ENCODE measurements at regions not wholly inside any gene's neighbourhood (a gene's known extent, or its start where the extent isn't known, plus 50 kb on each side); places are given as distances from the start of the nearest gene placed in this dataset.
"Not testable (repeated sequence)": the region's sequence is repeated elsewhere in the genome, so short reads cannot be mapped to it uniquely, and the experiment has no call there.

GRCh38 chr14:52154992-52155650 lies 86.3 kb upstream of the NID2 start:
- no peak overlapping the region for H3K4me3 ChIP-seq (ENCODE audit: low read length)
- DNase-seq (no peak), ATAC-seq (no peak)
- 86% methylated on average over 4 of the region's 4 CpGs for WGBS
- no peaks in the 10 kb centered on the region for H3K27me3 ChIP-seq (ENCODE audit: control insufficient read depth, insufficient read depth)
- H3K27ac ChIP-seq (ENCODE audit: low read length) = no peak overlapping the region
- no peaks in the 10 kb centered on the region for H3K4me1 ChIP-seq (ENCODE audit: control insufficient read depth, insufficient read depth, low read length)
- no peaks in the 10 kb centered on the region for H3K9me3 ChIP-seq (ENCODE audit: control insufficient read depth, low read length)
- intact Hi-C loops (cut with DNase I) = no loop called here

GRCh38 chr14:52153939-52154338 lies 85.1 kb upstream of the NID2 start:
- Histone ChIP-seq H3K9me3 (ENCODE audit: control insufficient read depth, low read length) (no peaks in the 10 kb centered on the region), H3K27me3 (ENCODE audit: control insufficient read depth, insufficient read depth) (no peaks in the 10 kb centered on the region), H3K27ac (ENCODE audit: low read length) (no peak overlapping the region), H3K4me1 (ENCODE audit: control insufficient read depth, insufficient read depth, low read length) (no peaks in the 10 kb centered on the region), H3K4me3 (ENCODE audit: low read length) (no peak overlapping the region)
- ATAC-seq = no peak
- no peak for DNase-seq
- intact Hi-C loops (cut with DNase I) = no loop called here
- WGBS = 29% methylated on average over 1 of the region's 1 CpG

GRCh38 chr14:52150162-52150561 lies 81.3 kb upstream of the NID2 start:
- Histone ChIP-seq H3K4me3 (ENCODE audit: low read length) (no peak overlapping the region), H3K27ac (ENCODE audit: low read length) (no peak overlapping the region), H3K9me3 (ENCODE audit: control insufficient read depth, low read length) (no peaks in the 10 kb centered on the region), H3K27me3 (ENCODE audit: control insufficient read depth, insufficient read depth) (no peaks in the 10 kb centered on the region), H3K4me1 (ENCODE audit: control insufficient read depth, insufficient read depth, low read length) (no peaks in the 10 kb centered on the region)
- DNase-seq (no peak), ATAC-seq (no peak)
- intact Hi-C loops (cut with DNase I) = no loop called here
- WGBS = 95% methylated on average over 2 of the region's 2 CpGs

GRCh38 chr14:52148371-52148770 lies 79.5 kb upstream of the NID2 start:
- Histone ChIP-seq H3K27ac (ENCODE audit: low read length) (no peak overlapping the region), H3K4me1 (ENCODE audit: control insufficient read depth, insufficient read depth, low read length) (no peaks in the 10 kb centered on the region), H3K27me3 (ENCODE audit: control insufficient read depth, insufficient read depth) (no peaks in the 10 kb centered on the region), H3K4me3 (ENCODE audit: low read length) (no peak overlapping the region), H3K9me3 (ENCODE audit: control insufficient read depth, low read length) (no peaks in the 10 kb centered on the region)
- ATAC-seq = no peak
- DNase-seq = no peak
- 66% methylated on average over 1 of the region's 1 CpG for WGBS
- intact Hi-C loops (cut with DNase I) = loop anchor here in 1 of 4 donors (5.0 kb wide), 1 partner anchor 231 kb away; no protein-coding TSS in a partner anchor

GRCh38 chr14:52146504-52146903 lies 77.6 kb upstream of the NID2 start:
- no peak overlapping the region for H3K4me3 ChIP-seq (ENCODE audit: low read length)
- no peak for DNase-seq
- H3K9me3 ChIP-seq (ENCODE audit: control insufficient read depth, low read length) = no peaks in the 10 kb centered on the region
- WGBS = 38% methylated on average over 2 of the region's 2 CpGs
- no peak for ATAC-seq
- H3K27me3 ChIP-seq (ENCODE audit: control insufficient read depth, insufficient read depth) = no peaks in the 10 kb centered on the region
- no peaks in the 10 kb centered on the region for H3K4me1 ChIP-seq (ENCODE audit: control insufficient read depth, insufficient read depth, low read length)
- intact Hi-C loops (cut with DNase I) = loop anchor here in 1 of 4 donors (5.0 kb wide), 1 partner anchor 229 kb away; no protein-coding TSS in a partner anchor
- H3K27ac ChIP-seq (ENCODE audit: low read length) = no peak overlapping the region

GRCh38 chr14:52144099-52144498 lies 75.2 kb upstream of the NID2 start:
- intact Hi-C loops (cut with DNase I); H3K9me3 ChIP-seq (ENCODE audit: control insufficient read depth, low read length); H3K27ac ChIP-seq (ENCODE audit: low read length); H3K4me1 ChIP-seq (ENCODE audit: control insufficient read depth, insufficient read depth, low read length); DNase-seq; H3K27me3 ChIP-seq (ENCODE audit: control insufficient read depth, insufficient read depth); ATAC-seq; H3K4me3 ChIP-seq (ENCODE audit: low read length): not testable (repeated sequence)
- 92% methylated on average over 2 of the region's 2 CpGs for WGBS

- Histone ChIP-seq H3K4me3 (ENCODE audit: low read length) (no peak overlapping the region), H3K9me3 (ENCODE audit: control insufficient read depth, low read length) (no peaks in the 10 kb centered on the region), H3K27ac (ENCODE audit: low read length) (no peak overlapping the region), H3K4me1 (ENCODE audit: control insufficient read depth, insufficient read depth, low read length) (no peaks in the 10 kb centered on the region), H3K27me3 (ENCODE audit: control insufficient read depth, insufficient read depth) (no peaks in the 10 kb centered on the region)
- DNase-seq (no peak), ATAC-seq (no peak)
- intact Hi-C loops (cut with DNase I) = no loop called here
Measured at GRCh38 chr14:52142504-52142903, 73.6 kb upstream of the NID2 start.

- peak; percentile 93 to 95 for ATAC-seq
Measured at GRCh38 chr14:52131640-52132320, 62.9 kb upstream of the NID2 start.

GRCh38 chr14:52129721-52130120 lies 60.9 kb upstream of the NID2 start:
- WGBS = 50% methylated on average over 3 of the region's 3 CpGs
- no peak overlapping the region for H3K4me3 ChIP-seq (ENCODE audit: low read length)
- ATAC-seq (no peak), DNase-seq (no peak)
- no peaks in the 10 kb centered on the region for H3K27me3 ChIP-seq (ENCODE audit: control insufficient read depth, insufficient read depth)
- no peak overlapping the region for H3K27ac ChIP-seq (ENCODE audit: low read length)
- intact Hi-C loops (cut with DNase I) = loop anchor here (5.0 to 10.0 kb wide), 3 partner anchors 55 to 132 kb away; no protein-coding TSS in a partner anchor
- peaks cover 4% of the 10 kb centered on the region for H3K4me1 ChIP-seq (ENCODE audit: control insufficient read depth, insufficient read depth, low read length)
- H3K9me3 ChIP-seq (ENCODE audit: control insufficient read depth, low read length) = no peaks in the 10 kb centered on the region

More at GRCh38 chr14:52131640-52132320, 62.9 kb upstream of the NID2 start:
- intact Hi-C loops (cut with DNase I) = loop anchor here (2.0 to 5.0 kb wide), 3 partner anchors 129 to 135 kb away; no protein-coding TSS in a partner anchor
- Histone ChIP-seq H3K4me1 (ENCODE audit: control insufficient read depth, insufficient read depth, low read length) (no peaks in the 10 kb centered on the region), H3K9me3 (ENCODE audit: control insufficient read depth, low read length) (no peaks in the 10 kb centered on the region), H3K4me3 (ENCODE audit: low read length) (no peak overlapping the region), H3K27me3 (ENCODE audit: control insufficient read depth, insufficient read depth) (no peaks in the 10 kb centered on the region), H3K27ac (ENCODE audit: low read length) (no peak overlapping the region)
- peak; percentile 79 to 82 (median 81) for DNase-seq
- 31% methylated on average over 13 of the region's 13 CpGs for WGBS

- H3K4me3 ChIP-seq (ENCODE audit: low read length) = no peak overlapping the region
- H3K27ac ChIP-seq (ENCODE audit: low read length) = no peak overlapping the region
- intact Hi-C loops (cut with DNase I) = loop anchor here in 1 of 4 donors (10.0 kb wide), 1 partner anchor 51 kb away; no protein-coding TSS in a partner anchor
- WGBS = 81% methylated on average over 4 of the region's 4 CpGs
- H3K4me1 ChIP-seq (ENCODE audit: control insufficient read depth, insufficient read depth, low read length) = peaks cover 4% of the 10 kb centered on the region
- ATAC-seq = no peak
- H3K9me3 ChIP-seq (ENCODE audit: control insufficient read depth, low read length) = no peaks in the 10 kb centered on the region
- no peaks in the 10 kb centered on the region for H3K27me3 ChIP-seq (ENCODE audit: control insufficient read depth, insufficient read depth)
- DNase-seq = no peak
Measured at GRCh38 chr14:52125885-52126284, 57.0 kb upstream of the NID2 start.

All from right cardiac atrium (tissue), 5 donors.